HEK293T (cell line): ENCODE measurements at regions not wholly inside any gene's neighbourhood (a gene's known extent, or its start where the extent isn't known, plus 50 kb on each side); places are given as distances from the start of the nearest gene placed in this dataset.

Source experiments
- ELF4 ChIP-seq: fragments of 450-650 bp; IDR thresholded peaks from 2 replicates; pipeline ENCODE4 v1.6.1; 2017; ENCODE audit warnings: antibody characterized with exemption
- FOXA1 ChIP-seq: fragments of 450-650 bp; IDR thresholded peaks from 2 replicates; pipeline ENCODE4 v1.6.1; 2016; ENCODE audit warnings: mild to moderate bottlenecking
- HDGF ChIP-seq: fragments of 450-650 bp; IDR thresholded peaks from 2 replicates; pipeline ENCODE4 v1.6.1; 2017; ENCODE audit warnings: antibody characterized with exemption, borderline replicate concordance

DNA sequence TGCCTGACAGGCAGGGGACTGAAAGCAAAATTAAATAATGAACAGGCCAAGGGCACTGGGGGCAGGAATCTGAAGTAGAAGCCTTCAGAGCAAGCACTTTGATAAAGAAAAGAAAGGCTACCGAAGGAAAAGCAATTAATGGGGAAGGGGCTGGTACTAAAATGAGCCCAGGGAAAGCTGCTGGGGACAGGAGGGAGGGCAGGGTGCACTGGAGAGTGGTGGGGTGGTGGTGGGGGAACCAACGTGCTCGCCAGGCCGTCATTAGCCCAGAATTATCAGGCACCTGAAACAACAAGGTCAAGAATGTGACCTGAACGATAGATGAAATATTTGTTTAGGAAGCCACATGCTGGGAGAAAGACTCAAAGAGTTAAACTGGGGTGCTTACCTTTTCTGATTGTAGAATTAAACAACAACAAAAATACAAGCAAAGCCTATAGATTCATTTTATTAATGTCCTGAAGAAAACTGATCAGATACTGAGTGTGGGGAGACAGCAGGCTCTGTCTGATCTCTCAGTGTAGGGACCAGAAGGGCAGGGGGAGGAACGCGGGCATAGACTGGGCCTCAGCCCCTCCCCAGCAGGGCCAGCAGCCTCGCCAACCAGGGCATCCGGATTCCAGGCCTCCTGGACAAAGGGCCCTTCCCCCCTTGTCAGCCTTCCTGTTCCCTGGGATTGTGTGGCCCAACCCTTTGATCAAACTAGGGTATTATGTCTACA lies 239.7 kb upstream of the KLF3 start:
- TF ChIP-seq ELF4 (no peak), FOXA1 (no peak), HDGF (no peak)
